GM12878 (cell line): ENCODE measurements at regions not wholly inside any gene's neighbourhood (a gene's known extent, or its start where the extent isn't known, plus 50 kb on each side); places are given as distances from the start of the nearest gene placed in this dataset.

Source experiments
- ATAC-seq: fragments of 200-7000 bp; cut with Tn5 transposase; 3 replicates; pipeline ENCODE4 v1.9.1; 2020; ENCODE audit warnings: mild to moderate bottlenecking, moderate library complexity
- BruUV-seq: library from RNA; stranded (reverse); fragments of 400-500 nt; replicated peaks from 2 replicates; lab custom pipeline; 2021; lab: Mats Ljungman, UMichigan
- CTCF ChIA-PET: fragments of 300-600 bp; sonication (Branson Sonifier 250); formaldehyde crosslinking; extraction: SDS; loops from one replicate; lab custom pipeline; 2021; ENCODE audit warnings: inconsistent platforms; lab: Yijun Ruan, JAX
- POLR2A ChIA-PET: fragments of 350-600 bp; formaldehyde crosslinking; extraction: SDS; loops from one replicate; lab custom pipeline; 2021; ENCODE audit warnings: inconsistent platforms; lab: Charles Lee
- RAD21 ChIA-PET: fragments of 300-600 bp; sonication (Branson Sonifier 250); formaldehyde crosslinking; loops from one replicate; lab custom pipeline; 2023; ENCODE audit warnings: antibody characterized with exemption; ENCODE audit not compliant: unreplicated experiment; lab: Charles Lee
- SMC1A ChIA-PET: fragments of 300-600 bp; sonication (Branson Sonifier 250); formaldehyde crosslinking; loops from one replicate; lab custom pipeline; 2023; ENCODE audit not compliant: unreplicated experiment, uncharacterized antibody; lab: Charles Lee
- DNase-seq: peaks from one replicate; pipeline ENCODE4 v3.0.0-alpha.2; 2011; ENCODE audit warnings: low read depth, low spot score
- FAIRE-seq: peaks from 3 replicates; lab custom pipeline; 2011; peaks lifted over from hg19 to GRCh38; lab: Jason Lieb, UNC
- H2AFZ ChIP-seq: 2 replicates; pipeline ENCODE4 v1.6.0; 2011; ENCODE audit warnings: low read depth, low read length, control low read depth; ENCODE audit not compliant: control insufficient read depth
- H3K27ac ChIP-seq: 2 replicates; pipeline ENCODE4 v1.5.1; 2011; ENCODE audit warnings: control low read depth; ENCODE audit not compliant: control insufficient read depth, insufficient read depth
- H3K27me3 ChIP-seq, 2 experiments: replicated peaks in 1 of 2; 2 replicates each; pipeline versions ENCODE4 v1.6.0 to v1.6.1; 2011; ENCODE audit warnings: low read length in 1 of 2; ENCODE audit not compliant: control insufficient read depth in 2 of 2, insufficient read depth in 2 of 2
- H3K36me3 ChIP-seq, 2 experiments: 2 replicates each; pipeline ENCODE4 v1.5.1; 2011; ENCODE audit warnings: low read length in 1 of 2; ENCODE audit not compliant: control insufficient read depth in 2 of 2, insufficient read depth in 2 of 2
- H3K4me1 ChIP-seq: 2 replicates; pipeline ENCODE4 v1.6.1; 2011; ENCODE audit warnings: mild to moderate bottlenecking, low read length, moderate library complexity, mixed read lengths; ENCODE audit not compliant: control insufficient read depth, insufficient read depth
- H3K4me2 ChIP-seq: 2 replicates; pipeline ENCODE4 v1.6.0; 2011; ENCODE audit warnings: control low read depth; ENCODE audit not compliant: control insufficient read depth, insufficient read depth
- H3K4me3 ChIP-seq: fragments of 200-600 bp; sonication (generic); 2 replicates; pipeline ENCODE4 v1.5.1; 2016
- H3K79me2 ChIP-seq: 2 replicates; pipeline ENCODE4 v1.6.0; 2011; ENCODE audit warnings: low read length; ENCODE audit not compliant: control insufficient read depth, insufficient read depth
- H3K9ac ChIP-seq: 2 replicates; pipeline ENCODE4 v1.8.0; 2011; ENCODE audit warnings: low read length, control low read depth, mixed read lengths; ENCODE audit not compliant: control insufficient read depth, insufficient read depth
- H3K9me3 ChIP-seq: replicated peaks from 3 replicates; pipeline ENCODE4 v1.5.1; 2011; ENCODE audit warnings: mild to moderate bottlenecking, low read length; ENCODE audit not compliant: control insufficient read depth, insufficient read depth
- H4K20me1 ChIP-seq: 2 replicates; pipeline ENCODE4 v1.6.0; 2011; ENCODE audit not compliant: control insufficient read depth, insufficient read depth
- BACH1 ChIP-seq: fragments of 450-650 bp; IDR thresholded peaks from 2 replicates; pipeline ENCODE4 v1.6.1; 2017; ENCODE audit warnings: mild to moderate bottlenecking, borderline replicate concordance
- CHD4 ChIP-seq: fragments of 200-600 bp; sonication (generic); IDR thresholded peaks from 2 replicates; pipeline ENCODE4 v1.6.1; 2016; ENCODE audit warnings: mild to moderate bottlenecking
- ETV6 ChIP-seq, 2 experiments: fragments of 450-650 bp in 1 of 2; IDR thresholded peaks in 1 of 2; conservative IDR thresholded peaks in 1 of 2; 2 replicates each; pipeline ENCODE4 v1.6.1; 2014; ENCODE audit warnings: antibody characterized with exemption in 1 of 2, borderline replicate concordance in 1 of 2, low read depth in 1 of 2, mild to moderate bottlenecking in 1 of 2, moderate library complexity in 1 of 2
- LARP7 ChIP-seq: fragments of 450-650 bp; IDR thresholded peaks from 2 replicates; pipeline ENCODE4 v1.6.1; 2017; ENCODE audit warnings: mild to moderate bottlenecking
- PAX8 ChIP-seq: fragments of 450-650 bp; IDR thresholded peaks from 2 replicates; pipeline ENCODE4 v1.6.1; 2017; ENCODE audit warnings: mild to moderate bottlenecking, moderate library complexity
- POU2F2 ChIP-seq: IDR thresholded peaks from 3 replicates; pipeline ENCODE4 v1.6.1; 2011; ENCODE audit warnings: low read depth, mild to moderate bottlenecking, low read length, borderline replicate concordance
- PRDM15 ChIP-seq: fragments of 450-650 bp; formaldehyde crosslinking; IDR thresholded peaks from 2 replicates; pipeline ENCODE4 v1.4.0; 2020; ENCODE audit warnings: mild to moderate bottlenecking, moderate library complexity
- RBBP5 ChIP-seq: fragments of 200-600 bp; sonication (generic); conservative IDR thresholded peaks from 2 replicates; pipeline ENCODE4 v1.6.1; 2016
- TARDBP ChIP-seq: IDR thresholded peaks from 2 replicates; pipeline ENCODE4 v1.6.1; 2016; ENCODE audit warnings: borderline replicate concordance
- WGBS: methylation state at CpG from one replicate; pipeline ENCODE4 v1.1.6; 2016; ENCODE audit warnings: low lambda C conversion rate; ENCODE audit not compliant: insufficient replicate concordance, insufficient coverage; ENCODE audit errors: missing lambda C conversion rate; 5-methylcytosine and 5-hydroxymethylcytosine counted together
- in situ Hi-C: fragments of 300-500 bp; cut with MboI; formaldehyde crosslinking; loops from 9 replicates; pipeline ENCODE4 v1.14.3; 2018; ENCODE audit warnings: mixed read lengths
- intact Hi-C: fragments of 100-400 bp; cut with micrococcal nuclease; formaldehyde crosslinking; loops from one replicate; pipeline ENCODE4 v1.14.2; 2022; ENCODE audit not compliant: unreplicated experiment

GRCh38 chr14:98037831-98038230 lies 1234.2 kb downstream of the BCL11B start:
- FAIRE-seq (no peak), DNase-seq (no peak), ATAC-seq (no peak)
- H3K36me3 ChIP-seq: no peaks in the 10 kb centered on the region
- H2AFZ ChIP-seq: no peak overlapping the region
- H3K9me3 ChIP-seq: no peaks in the 10 kb centered on the region
- POLR2A ChIA-PET: no interaction called here
- intact Hi-C loops: no loop called here
- CTCF ChIA-PET: no interaction called here
- H3K27me3 ChIP-seq: no peaks in the 10 kb centered on the region
- WGBS: 20% methylated on average over 7 of the region's 7 CpGs
- no peak overlapping the region for H3K4me2 ChIP-seq
- H3K9ac ChIP-seq: no peak overlapping the region
- in situ Hi-C loops: no loop called here
- H3K4me1 ChIP-seq: no peaks in the 10 kb centered on the region
- TF ChIP-seq PAX8 (no peak), BACH1 (no peak), ETV6 (conservative IDR thresholded peaks at IDR 0.05 in 1 of 2, IDR thresholded peaks at IDR 0.05 in 1 of 2; ENCODE audit: borderline replicate concordance in 1 of 2, low read depth in 1 of 2) (no peak), PRDM15 (no peak), POU2F2 (no peak), LARP7 (no peak), TARDBP (no peak), CHD4 (no peak), RBBP5 (no peak)
- H3K27ac ChIP-seq: no peak overlapping the region
- BruUV-seq: no TSS peak
- RAD21 ChIA-PET: no interaction called here
- no peak overlapping the region for H3K4me3 ChIP-seq
- SMC1A ChIA-PET: no interaction called here
- H3K79me2 ChIP-seq: no peaks in the 10 kb centered on the region
- no peaks in the 10 kb centered on the region for H4K20me1 ChIP-seq
